ENCODE measurements at regions not wholly inside any gene's neighbourhood (a gene's known extent, or its start where the extent isn't known, plus 50 kb on each side); places are given as distances from the start of the nearest gene placed in this dataset.
"Not testable (repeated sequence)": the region's sequence is repeated elsewhere in the genome, so short reads cannot be mapped to it uniquely, and the experiment has no call there.

DNA sequence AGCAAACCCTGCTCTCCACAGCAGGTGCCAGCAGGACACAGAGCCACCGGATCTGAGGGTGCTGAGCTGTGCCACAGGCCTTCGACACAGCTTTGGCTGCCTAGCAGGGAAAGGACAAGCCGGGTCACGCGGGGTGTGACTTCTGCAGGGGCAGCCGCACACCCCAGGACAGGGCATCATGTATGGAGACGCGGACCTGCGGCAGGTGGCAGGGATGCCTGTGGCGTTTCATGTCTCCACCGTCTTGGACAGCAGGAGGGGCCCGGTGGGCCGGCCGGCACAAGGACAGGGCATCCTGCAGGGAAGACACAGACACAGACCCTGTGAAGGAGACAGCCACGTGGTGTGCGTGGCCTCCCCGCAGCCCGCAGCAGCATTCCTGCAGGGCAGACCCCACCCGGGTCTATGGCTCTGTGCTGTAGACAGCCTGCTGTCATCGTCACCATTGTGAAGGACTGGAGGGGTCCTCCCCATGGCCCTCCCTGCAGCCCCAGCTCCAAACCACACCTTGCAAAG, 109.2 kb downstream of the PDGFA start:
- no peak for DNase-seq (ENCODE audit: low spot score in 2 of 2)
- no peaks in the 10 kb centered on the region for H3K27me3 ChIP-seq (ENCODE audit: low read depth)
- no peaks in the 10 kb centered on the region for H3K4me1 ChIP-seq
- H3K36me3 ChIP-seq (replicated peaks) = no peaks in the 10 kb centered on the region
- in situ Hi-C loops (cut with MboI; ENCODE audit: low sequenced_read_pairs) = no loop called here
- H3K9me3 ChIP-seq = no peaks in the 10 kb centered on the region
- no peak overlapping the region for H3K4me3 ChIP-seq

DNA sequence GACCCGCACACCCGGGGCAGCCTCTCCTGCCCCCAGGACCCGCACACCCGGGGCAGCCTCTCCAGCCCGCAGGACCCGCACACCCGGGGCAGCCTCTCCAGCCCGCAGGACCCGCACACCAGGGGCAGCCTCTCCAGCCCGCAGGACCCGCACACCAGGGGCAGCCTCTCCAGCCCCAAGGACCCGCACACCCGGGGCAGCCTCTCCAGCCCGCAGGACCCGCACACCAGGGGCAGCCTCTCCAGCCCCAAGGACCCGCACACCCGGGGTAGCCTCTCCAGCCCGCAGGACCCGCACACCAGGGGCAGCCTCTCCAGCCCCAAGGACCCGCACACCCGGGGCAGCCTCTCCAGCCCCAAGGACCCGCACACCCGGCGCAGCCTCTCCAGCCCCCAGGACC, 108.5 kb downstream of the PDGFA start:
- H3K9me3 ChIP-seq; H3K36me3 ChIP-seq (replicated peaks); H3K4me1 ChIP-seq; DNase-seq (ENCODE audit: low spot score in 2 of 2); H3K27me3 ChIP-seq (ENCODE audit: low read depth); in situ Hi-C loops (cut with MboI; ENCODE audit: low sequenced_read_pairs); H3K4me3 ChIP-seq: not testable (repeated sequence)

DNA sequence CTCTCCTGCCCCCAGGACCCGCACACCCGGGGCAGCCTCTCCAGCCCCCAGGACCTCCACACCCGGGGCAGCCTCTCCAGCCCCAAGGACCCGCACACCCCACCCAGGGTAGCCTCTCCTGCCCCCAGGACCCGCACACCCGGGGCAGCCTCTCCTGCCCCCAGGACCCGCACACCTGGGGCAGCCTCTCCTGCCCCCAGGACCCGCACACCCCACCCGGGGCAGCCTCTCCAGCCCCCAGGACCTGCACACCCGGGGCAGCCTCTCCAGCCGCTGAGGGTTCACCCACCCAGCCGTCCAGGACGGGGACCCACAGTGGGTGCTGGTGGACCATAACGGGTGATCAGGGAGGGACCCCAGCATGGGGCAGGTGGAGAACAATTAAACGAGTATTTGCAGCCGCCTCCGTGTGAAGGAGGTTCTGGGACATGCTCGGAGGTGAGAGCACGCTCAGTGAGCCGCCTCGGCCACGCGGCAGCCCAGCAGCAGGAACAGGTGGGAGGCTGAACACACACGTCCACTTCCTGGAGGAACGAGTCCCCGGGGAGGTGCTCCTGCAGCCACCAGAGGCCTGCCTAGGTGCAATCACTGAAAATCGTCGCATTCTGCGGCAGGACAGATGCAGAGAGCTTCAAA, 107.9 kb downstream of the PDGFA start:
- in situ Hi-C loops (cut with MboI; ENCODE audit: low sequenced_read_pairs) = no loop called here
- H3K36me3 ChIP-seq (replicated peaks) = no peaks in the 10 kb centered on the region
- no peaks in the 10 kb centered on the region for H3K4me1 ChIP-seq
- no peak overlapping the region for H3K4me3 ChIP-seq
- no peaks in the 10 kb centered on the region for H3K9me3 ChIP-seq
- no peaks in the 10 kb centered on the region for H3K27me3 ChIP-seq (ENCODE audit: low read depth)
- no peak for DNase-seq (ENCODE audit: low spot score in 2 of 2)

DNA sequence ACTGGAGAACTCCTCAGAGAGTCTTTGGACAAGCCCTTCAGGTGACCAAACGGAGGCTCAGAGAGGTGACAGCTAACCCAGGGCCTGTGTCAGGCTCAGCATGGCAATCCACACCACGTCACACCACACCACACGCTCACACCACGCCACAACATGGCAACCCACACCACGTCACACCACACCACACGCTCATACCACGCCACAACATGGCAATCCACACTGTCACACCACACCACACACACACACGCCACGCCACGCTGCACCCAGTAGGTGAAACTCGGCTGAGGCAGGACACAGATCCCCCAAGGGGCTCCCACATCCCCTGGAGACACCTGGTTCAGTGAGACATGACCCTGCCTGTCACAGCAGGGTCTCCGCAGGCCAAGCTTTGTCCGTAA, 107.3 kb downstream of the PDGFA start:
- H3K9me3 ChIP-seq = no peaks in the 10 kb centered on the region

DNA sequence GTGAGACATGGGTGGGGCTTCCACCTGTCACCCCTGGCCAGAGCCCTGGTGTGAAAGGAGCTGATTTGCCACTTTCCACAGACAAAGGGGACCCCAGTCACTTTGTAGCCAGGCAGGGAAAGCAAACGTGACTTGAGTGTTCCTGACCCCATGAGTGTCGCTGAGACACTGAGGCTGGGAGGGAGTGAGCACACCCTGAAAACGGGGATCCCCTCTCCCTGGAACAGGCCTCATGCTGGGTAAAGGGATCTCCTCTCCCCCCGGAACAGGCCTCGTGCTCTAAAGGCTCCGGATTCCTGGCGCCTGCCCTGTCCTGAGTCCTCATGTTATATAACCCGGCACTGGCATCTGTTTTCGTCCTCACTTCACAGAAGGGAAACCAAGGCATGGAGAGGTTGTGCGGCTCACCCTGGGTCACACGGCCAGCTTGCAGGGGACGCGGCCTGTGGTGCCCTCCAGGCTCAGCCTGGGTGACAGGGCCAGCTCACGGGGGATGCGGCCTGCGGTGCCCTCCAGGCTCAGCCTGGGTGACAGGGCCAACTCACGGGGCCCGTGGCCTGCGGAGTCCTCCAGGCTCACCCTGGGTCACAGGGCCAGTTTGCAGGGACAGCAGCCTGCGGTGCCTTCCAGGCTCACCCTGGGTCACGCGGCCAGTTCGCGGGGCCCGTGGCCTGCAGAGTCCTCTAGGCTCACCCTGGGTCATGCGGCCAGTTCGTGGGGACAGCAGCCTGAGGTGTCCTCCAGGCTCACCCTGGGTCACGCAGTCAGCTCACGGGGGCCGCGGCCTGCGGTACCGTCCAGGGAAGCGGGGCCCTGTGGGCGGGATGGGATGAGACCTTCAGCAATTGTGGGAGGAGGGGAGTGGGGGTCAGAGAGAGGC, 104.7 kb downstream of the PDGFA start:
- H3K4me1 ChIP-seq = no peaks in the 10 kb centered on the region
- no peaks in the 10 kb centered on the region for H3K27me3 ChIP-seq (ENCODE audit: low read depth)
- no peaks in the 10 kb centered on the region for H3K9me3 ChIP-seq
- no peaks in the 10 kb centered on the region for H3K36me3 ChIP-seq (replicated peaks)
- no peak overlapping the region for H3K4me3 ChIP-seq
- in situ Hi-C loops (cut with MboI; ENCODE audit: low sequenced_read_pairs) = no loop called here
- no peak for DNase-seq (ENCODE audit: low spot score in 2 of 2)

More for the DNA sequence above, 107.3 kb downstream of the PDGFA start:
- H3K36me3 ChIP-seq (replicated peaks) = no peaks in the 10 kb centered on the region
- in situ Hi-C loops (cut with MboI; ENCODE audit: low sequenced_read_pairs) = no loop called here
- no peak for DNase-seq (ENCODE audit: low spot score in 2 of 2)
- no peaks in the 10 kb centered on the region for H3K4me1 ChIP-seq
- no peak overlapping the region for H3K4me3 ChIP-seq
- no peaks in the 10 kb centered on the region for H3K27me3 ChIP-seq (ENCODE audit: low read depth)

DNA sequence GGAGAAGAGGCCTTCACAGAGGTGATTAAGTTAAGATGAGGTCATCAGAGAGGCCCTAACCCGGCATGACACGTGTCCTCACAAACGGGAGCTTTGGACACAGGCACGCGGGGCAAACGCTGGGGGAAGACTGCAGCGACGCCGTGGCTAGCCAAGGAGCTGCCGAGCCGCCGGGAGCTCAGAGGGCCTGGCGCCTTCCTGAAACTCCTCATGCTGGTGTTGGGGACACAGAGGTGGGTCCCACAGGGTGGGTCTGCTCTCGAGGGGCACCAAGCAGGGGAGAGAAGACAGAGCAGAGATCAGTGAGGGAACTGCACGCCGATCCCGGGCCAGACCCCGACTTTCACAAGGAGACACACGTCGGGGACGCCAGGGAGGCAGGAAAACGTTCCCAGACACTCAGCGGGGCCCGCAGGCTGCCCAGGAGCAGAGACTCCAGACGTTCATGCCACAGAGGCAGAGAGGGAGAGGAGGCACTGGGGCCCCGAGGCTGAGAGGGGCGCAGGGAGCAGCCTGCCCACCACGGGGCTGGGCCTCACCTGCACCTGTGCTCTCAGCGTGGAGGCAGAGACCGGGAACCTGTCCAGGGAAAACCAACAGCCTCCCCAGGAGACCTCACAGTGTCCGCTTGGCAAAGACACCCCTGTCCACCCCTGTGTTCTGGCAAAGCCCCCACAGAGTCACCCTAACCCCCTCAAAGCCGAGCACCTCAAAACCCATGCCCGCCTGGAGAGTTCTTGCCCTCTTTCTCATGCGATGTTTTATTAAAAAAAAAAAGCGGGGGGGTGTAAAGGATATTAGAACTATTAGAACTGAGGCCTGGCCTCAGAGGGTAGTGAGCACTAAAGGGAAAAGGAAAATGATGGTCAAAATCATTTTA, 103.8 kb downstream of the PDGFA start:
- Histone ChIP-seq H3K27me3 (ENCODE audit: low read depth) (no peaks in the 10 kb centered on the region), H3K36me3 (replicated peaks) (no peaks in the 10 kb centered on the region), H3K9me3 (no peaks in the 10 kb centered on the region), H3K4me3 (no peak overlapping the region), H3K4me1 (no peaks in the 10 kb centered on the region)
- no peak for DNase-seq (ENCODE audit: low spot score in 2 of 2)
- in situ Hi-C loops (cut with MboI; ENCODE audit: low sequenced_read_pairs) = no loop called here

DNA sequence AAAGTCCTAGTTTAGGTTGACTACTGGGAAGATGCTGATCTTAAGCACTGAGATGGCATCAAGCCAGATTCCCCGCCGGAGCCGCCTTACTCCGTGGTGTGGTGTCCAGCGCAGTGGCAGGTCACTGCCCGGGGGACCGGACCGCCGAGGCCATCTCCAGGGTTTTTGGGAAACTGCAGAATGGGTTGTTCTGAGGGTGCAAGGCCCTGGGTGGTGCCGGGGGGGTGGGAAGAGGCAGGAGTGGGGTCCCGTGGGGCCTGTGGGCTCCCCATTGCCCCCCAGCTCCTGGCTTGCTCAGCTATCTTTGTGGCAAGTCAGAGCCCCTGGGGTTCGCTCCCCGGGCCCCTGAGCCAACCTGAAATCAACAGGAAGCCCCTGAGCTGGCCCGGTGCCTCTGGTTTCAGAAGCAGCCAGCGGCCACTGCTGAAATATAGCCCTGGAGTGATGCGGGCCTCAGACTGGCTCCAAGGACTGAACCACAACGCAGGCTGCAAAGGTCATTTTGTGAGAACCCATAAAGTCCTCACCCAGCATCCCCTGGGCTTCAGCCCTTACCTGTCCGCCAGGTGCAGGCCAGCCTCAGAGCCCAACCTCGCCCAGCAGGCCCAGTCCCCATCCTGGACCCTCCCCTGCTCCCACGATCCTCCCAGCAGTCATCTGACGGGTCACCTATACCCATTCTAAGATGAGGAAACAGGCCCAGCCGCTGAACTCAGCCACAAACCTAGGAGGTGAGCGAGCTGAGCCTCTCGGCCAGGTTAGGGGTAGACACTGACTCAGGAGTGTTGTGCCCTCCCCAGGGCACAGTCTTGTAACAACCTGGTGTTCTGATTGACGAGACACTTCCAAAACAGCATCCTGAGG, 102.7 kb downstream of the PDGFA start:
- Histone ChIP-seq H3K9me3 (no peaks in the 10 kb centered on the region), H3K4me3 (no peak overlapping the region), H3K4me1 (no peaks in the 10 kb centered on the region), H3K27me3 (ENCODE audit: low read depth) (no peaks in the 10 kb centered on the region), H3K36me3 (replicated peaks) (no peaks in the 10 kb centered on the region)
- DNase-seq (ENCODE audit: low spot score in 2 of 2) = no peak
- in situ Hi-C loops (cut with MboI; ENCODE audit: low sequenced_read_pairs) = no loop called here

DNA sequence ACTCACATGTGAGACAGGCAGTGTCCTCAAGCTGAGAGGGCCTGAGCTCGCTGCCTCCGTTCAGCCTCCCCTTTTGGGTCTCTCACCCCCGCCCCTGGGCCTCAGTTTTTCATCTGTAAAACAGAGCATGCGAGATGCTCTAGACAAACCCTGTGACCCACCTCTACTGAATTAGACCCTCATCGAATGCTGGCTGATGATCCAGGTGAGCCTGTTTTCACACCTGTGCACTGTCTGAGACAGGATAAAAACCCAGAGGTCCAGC, 102.1 kb downstream of the PDGFA start:
- no peaks in the 10 kb centered on the region for H3K27me3 ChIP-seq (ENCODE audit: low read depth)
- no peak for DNase-seq (ENCODE audit: low spot score in 2 of 2)
- H3K9me3 ChIP-seq = no peaks in the 10 kb centered on the region
- in situ Hi-C loops (cut with MboI; ENCODE audit: low sequenced_read_pairs) = no loop called here
- no peaks in the 10 kb centered on the region for H3K4me1 ChIP-seq
- H3K36me3 ChIP-seq (replicated peaks) = no peaks in the 10 kb centered on the region
- no peak overlapping the region for H3K4me3 ChIP-seq

DNA sequence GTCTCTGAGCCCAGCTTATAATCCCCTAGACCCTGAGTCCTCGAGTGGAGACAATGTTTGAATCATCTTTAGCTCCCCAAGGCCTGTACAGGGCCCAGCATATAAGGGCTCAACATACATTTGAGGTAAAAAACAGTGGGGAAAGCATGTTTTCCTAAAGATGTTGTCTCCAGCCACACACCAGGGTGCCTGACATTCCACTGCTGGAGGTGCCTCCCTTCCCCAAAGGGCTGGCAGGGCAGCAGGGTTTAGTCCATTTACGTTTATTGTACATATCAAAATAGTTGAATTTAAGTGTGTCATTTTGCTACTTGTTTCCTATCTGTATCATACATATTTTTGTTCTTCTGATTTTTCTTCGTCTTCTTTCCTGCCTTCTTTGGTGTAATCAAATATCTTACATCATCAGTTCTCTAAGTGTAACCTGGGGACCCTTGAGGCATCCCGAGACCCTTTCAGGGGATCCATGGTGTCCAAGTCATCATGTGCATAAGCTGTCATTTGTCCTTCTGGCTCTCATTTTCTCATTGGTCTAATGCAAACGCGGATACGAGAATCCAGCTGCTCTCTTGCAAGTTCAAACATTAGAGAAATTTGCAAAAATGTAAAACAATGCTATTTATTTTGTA, 101.6 kb downstream of the PDGFA start:
- no peaks in the 10 kb centered on the region for H3K9me3 ChIP-seq
- H3K36me3 ChIP-seq (replicated peaks) = no peaks in the 10 kb centered on the region
- H3K4me1 ChIP-seq = no peaks in the 10 kb centered on the region
- H3K27me3 ChIP-seq (ENCODE audit: low read depth) = no peaks in the 10 kb centered on the region
- DNase-seq (ENCODE audit: low spot score in 2 of 2) = no peak
- H3K4me3 ChIP-seq = no peak overlapping the region
- in situ Hi-C loops (cut with MboI; ENCODE audit: low sequenced_read_pairs) = no loop called here

DNA sequence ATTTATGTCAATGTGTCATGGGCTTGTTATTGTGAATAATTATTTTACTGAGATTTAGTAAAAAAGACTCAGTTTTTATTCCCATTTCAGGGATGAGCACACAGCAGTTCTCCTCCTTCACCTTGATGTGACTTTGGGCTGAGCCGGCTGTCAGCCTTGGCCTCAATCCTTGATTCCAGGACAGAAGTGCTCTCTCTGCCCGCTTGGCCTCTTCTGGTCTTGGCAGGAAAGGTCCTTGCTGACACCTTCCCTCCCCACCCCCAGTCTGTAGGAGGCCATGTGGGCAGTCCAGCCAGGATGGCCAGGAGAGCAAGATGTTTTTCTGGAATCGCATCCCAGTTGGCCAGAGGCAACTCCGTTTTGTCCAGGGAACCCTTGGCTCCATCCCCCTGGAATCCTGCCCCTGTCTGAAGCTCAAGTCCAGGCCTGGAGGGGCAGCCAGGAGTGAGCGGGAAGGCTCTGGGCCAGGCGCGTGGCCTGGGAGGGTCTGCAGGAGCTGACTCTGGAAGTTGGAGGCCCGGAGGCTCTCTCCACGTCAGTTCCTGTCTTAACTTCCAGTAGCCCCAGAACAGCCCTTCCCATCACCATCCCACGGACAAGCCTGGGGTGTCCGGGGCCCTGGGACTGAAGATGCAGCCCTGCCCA, 100.9 kb downstream of the PDGFA start:
- Histone ChIP-seq H3K4me1 (no peaks in the 10 kb centered on the region), H3K9me3 (no peaks in the 10 kb centered on the region), H3K4me3 (no peak overlapping the region), H3K27me3 (ENCODE audit: low read depth) (no peaks in the 10 kb centered on the region), H3K36me3 (replicated peaks) (no peaks in the 10 kb centered on the region)
- DNase-seq (ENCODE audit: low spot score in 2 of 2) = no peak
- in situ Hi-C loops (cut with MboI; ENCODE audit: low sequenced_read_pairs) = no loop called here

DNA sequence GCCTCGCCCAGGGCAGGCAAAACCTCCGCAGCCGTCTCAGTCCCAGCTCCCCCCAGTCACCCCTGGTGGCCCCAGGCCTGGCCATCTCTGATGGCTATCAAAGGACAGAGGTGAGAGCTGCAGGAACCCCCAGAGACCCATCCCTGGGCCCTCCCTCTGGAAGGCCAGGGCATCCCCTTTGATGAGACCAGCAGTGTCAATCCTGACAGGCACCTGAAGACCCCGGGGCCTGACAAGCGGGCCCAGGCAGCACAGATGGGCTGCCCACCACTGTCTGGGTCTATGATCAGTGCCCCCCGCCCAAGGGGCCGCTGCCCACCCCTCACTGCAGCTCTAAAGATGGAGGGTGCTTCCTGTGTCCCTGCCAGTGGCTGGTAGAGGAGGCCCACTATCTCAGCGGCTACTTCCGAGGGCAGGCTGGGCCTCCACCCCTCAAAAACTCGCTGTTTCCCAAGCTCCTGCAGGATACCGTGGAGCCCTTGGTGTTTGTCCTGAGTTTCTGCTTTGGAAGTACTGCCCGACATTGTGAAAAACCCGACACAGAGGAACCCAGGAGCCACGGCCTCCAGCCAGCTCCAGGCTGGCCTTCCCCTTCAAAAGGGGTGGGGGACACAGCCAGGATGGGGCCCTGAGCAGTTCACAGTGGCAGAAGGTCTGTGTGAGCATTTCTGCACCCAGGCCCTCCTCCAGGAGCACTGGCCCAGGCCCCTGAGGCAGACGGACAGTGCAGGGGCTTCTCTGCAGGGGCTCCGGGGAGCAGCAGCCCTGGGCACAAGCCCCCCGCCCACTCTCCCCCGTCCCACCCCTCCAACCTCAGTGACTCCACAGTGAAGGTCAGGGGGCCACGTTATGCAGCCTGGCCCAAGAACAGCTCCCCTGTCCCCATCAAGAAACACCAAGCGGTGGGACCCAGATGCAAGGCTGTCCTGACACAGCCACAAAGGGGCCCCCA, 99.2 kb downstream of the PDGFA start:
- Histone ChIP-seq H3K4me1 (no peaks in the 10 kb centered on the region), H3K9me3 (no peaks in the 10 kb centered on the region), H3K4me3 (no peak overlapping the region), H3K27me3 (ENCODE audit: low read depth) (no peaks in the 10 kb centered on the region), H3K36me3 (replicated peaks) (no peaks in the 10 kb centered on the region)
- DNase-seq (ENCODE audit: low spot score in 2 of 2) = no peak
- in situ Hi-C loops (cut with MboI; ENCODE audit: low sequenced_read_pairs) = no loop called here

Data from HAP-1 (cell line).